Ishikawa (cell line): ENCODE measurements at regions not wholly inside any gene's neighbourhood (a gene's known extent, or its start where the extent isn't known, plus 50 kb on each side); places are given as distances from the start of the nearest gene placed in this dataset.

ENCODE experiments used
- CEBPB ChIP-seq: IDR thresholded peaks from 2 replicates; pipeline ENCODE4 v1.6.1; 2012
- CREB1 ChIP-seq: IDR thresholded peaks from 2 replicates; pipeline ENCODE4 v1.6.1; 2012; ENCODE audit warnings: low read depth
- EGR1 ChIP-seq: IDR thresholded peaks from 2 replicates; pipeline ENCODE4 v1.6.1; 2012
- EP300 ChIP-seq: IDR thresholded peaks from 2 replicates; pipeline ENCODE4 v1.6.1; 2012; ENCODE audit warnings: borderline replicate concordance
- FOXM1 ChIP-seq: IDR thresholded peaks from 2 replicates; pipeline ENCODE4 v1.6.1; 2012; ENCODE audit warnings: low read depth, borderline replicate concordance
- NFIC ChIP-seq: IDR thresholded peaks from 2 replicates; pipeline ENCODE4 v1.6.1; 2012
- RAD21 ChIP-seq: IDR thresholded peaks from 2 replicates; pipeline ENCODE4 v1.6.1; 2012; ENCODE audit warnings: low read depth
- TAF1 ChIP-seq: IDR thresholded peaks from 2 replicates; pipeline ENCODE4 v1.6.1; 2012; ENCODE audit warnings: low read depth, mild to moderate bottlenecking
- TCF12 ChIP-seq: IDR thresholded peaks from 2 replicates; pipeline ENCODE4 v1.6.1; 2012; ENCODE audit warnings: low read depth
- YY1 ChIP-seq: IDR thresholded peaks from 2 replicates; pipeline ENCODE4 v1.6.1; 2012; ENCODE audit warnings: low read depth
- TF ChIP-seq, protein P1 (sequence below): IDR thresholded peaks from 2 replicates; pipeline ENCODE4 v1.6.1; 2012
- TF ChIP-seq, protein P2 (sequence below): IDR thresholded peaks from 2 replicates; pipeline ENCODE4 v1.6.1; 2012; ENCODE audit warnings: low read depth, mild to moderate bottlenecking
- TF ChIP-seq, protein P3 (sequence below): IDR thresholded peaks from 2 replicates; pipeline ENCODE4 v1.6.1; 2012

DNA sequence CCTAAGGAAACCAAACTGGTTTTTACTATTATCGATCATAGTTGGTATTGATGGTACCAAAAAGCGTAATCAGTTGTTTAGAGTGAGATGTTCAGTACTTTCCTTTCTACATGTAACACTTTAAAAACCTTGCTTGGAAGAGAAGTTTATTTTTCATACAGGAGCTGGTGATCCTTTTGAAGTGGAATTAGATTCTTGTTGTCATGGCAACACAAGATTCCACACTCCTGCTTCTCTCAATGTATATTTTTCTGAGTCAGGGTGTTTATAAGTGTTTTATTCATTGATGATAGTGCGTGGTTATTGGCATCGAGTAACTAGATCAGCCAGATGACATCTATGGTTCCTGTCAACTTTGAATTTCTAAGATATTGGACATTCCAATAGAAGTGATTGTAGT lies 181.1 kb upstream of the CHD1 start:
- no peak for TF ChIP-seq YY1
- TF ChIP-seq EP300: no peak
- no peak for TF ChIP-seq TAF1
- TF ChIP-seq TCF12: no peak
- no peak for TF ChIP-seq FOXM1
- no peak for TF ChIP-seq CREB1
- TF ChIP-seq NFIC: no peak
- TF ChIP-seq, protein P1, sequence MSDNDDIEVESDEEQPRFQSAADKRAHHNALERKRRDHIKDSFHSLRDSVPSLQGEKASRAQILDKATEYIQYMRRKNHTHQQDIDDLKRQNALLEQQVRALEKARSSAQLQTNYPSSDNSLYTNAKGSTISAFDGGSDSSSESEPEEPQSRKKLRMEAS: no peak
- no peak for TF ChIP-seq RAD21
- TF ChIP-seq, protein P2, sequence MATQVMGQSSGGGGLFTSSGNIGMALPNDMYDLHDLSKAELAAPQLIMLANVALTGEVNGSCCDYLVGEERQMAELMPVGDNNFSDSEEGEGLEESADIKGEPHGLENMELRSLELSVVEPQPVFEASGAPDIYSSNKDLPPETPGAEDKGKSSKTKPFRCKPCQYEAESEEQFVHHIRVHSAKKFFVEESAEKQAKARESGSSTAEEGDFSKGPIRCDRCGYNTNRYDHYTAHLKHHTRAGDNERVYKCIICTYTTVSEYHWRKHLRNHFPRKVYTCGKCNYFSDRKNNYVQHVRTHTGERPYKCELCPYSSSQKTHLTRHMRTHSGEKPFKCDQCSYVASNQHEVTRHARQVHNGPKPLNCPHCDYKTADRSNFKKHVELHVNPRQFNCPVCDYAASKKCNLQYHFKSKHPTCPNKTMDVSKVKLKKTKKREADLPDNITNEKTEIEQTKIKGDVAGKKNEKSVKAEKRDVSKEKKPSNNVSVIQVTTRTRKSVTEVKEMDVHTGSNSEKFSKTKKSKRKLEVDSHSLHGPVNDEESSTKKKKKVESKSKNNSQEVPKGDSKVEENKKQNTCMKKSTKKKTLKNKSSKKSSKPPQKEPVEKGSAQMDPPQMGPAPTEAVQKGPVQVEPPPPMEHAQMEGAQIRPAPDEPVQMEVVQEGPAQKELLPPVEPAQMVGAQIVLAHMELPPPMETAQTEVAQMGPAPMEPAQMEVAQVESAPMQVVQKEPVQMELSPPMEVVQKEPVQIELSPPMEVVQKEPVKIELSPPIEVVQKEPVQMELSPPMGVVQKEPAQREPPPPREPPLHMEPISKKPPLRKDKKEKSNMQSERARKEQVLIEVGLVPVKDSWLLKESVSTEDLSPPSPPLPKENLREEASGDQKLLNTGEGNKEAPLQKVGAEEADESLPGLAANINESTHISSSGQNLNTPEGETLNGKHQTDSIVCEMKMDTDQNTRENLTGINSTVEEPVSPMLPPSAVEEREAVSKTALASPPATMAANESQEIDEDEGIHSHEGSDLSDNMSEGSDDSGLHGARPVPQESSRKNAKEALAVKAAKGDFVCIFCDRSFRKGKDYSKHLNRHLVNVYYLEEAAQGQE: no peak
- TF ChIP-seq, protein P3, sequence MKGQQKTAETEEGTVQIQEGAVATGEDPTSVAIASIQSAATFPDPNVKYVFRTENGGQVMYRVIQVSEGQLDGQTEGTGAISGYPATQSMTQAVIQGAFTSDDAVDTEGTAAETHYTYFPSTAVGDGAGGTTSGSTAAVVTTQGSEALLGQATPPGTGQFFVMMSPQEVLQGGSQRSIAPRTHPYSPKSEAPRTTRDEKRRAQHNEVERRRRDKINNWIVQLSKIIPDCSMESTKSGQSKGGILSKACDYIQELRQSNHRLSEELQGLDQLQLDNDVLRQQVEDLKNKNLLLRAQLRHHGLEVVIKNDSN: no peak
- TF ChIP-seq EGR1: no peak
- no peak for TF ChIP-seq CEBPB
